ENCODE measurements at regions not wholly inside any gene's neighbourhood (a gene's known extent, or its start where the extent isn't known, plus 50 kb on each side); places are given as distances from the start of the nearest gene placed in this dataset.

DNA sequence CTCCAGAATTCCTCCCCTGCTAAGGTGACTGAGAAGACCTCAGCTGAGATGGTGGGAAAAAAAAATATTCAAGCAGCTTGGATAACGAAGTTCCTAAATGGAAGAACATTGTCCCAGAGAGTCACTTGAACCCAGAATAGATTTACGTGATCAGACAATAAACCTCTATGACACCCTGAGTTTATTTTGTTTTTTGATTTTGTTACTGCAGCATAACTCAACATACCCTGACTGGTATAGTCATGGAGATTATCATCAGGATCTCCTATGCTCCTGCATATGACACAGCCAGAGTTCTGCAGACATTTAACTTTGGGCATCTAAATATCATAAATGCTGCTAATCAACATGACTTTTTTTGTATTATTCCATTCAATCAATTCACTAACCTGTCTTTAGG lies 282.9 kb downstream of the RASEF start:
- ATAC-seq, result no peak
- no peaks in the 10 kb centered on the region for H3K36me3 ChIP-seq (ENCODE audit: control insufficient read depth in 1 of 2, insufficient read depth in 2 of 2, low read length in 2 of 2)
- no peak overlapping the region for H3K4me3 ChIP-seq (replicated peaks in 1 of 2; ENCODE audit: low read depth in 1 of 2, low read length in 2 of 2)
- POLR2A ChIA-PET, result no interaction called here
- H3K9me3 ChIP-seq (ENCODE audit: control insufficient read depth in 1 of 2, insufficient read depth in 1 of 2, low read depth in 1 of 2, low read length in 2 of 2), result peaks cover 0 to 12% of the 10 kb centered on the region in 2 experiments; a peak in 1 of 4 replicates
- no peaks in the 10 kb centered on the region for H3K79me2 ChIP-seq (ENCODE audit: insufficient read depth, low read length)
- DNase-seq (ENCODE audit: low read depth, low spot score), result no peak
- H3K4me2 ChIP-seq (ENCODE audit: low read length), result no peak overlapping the region
- intact Hi-C loops (cut with micrococcal nuclease), result no loop called here
- H3K9ac ChIP-seq (ENCODE audit: low read length), result no peak overlapping the region
- H3K27ac ChIP-seq (ENCODE audit: low read depth, low read length), result no peak overlapping the region
- H3K9me2 ChIP-seq (ENCODE audit: insufficient read depth), result no peaks in the 10 kb centered on the region
- CTCF ChIA-PET, result no interaction called here
- TF ChIP-seq, protein P1, sequence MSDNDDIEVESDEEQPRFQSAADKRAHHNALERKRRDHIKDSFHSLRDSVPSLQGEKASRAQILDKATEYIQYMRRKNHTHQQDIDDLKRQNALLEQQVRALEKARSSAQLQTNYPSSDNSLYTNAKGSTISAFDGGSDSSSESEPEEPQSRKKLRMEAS (IDR thresholded peaks at IDR 0.05), result no peak
- TF ChIP-seq ELF1 (IDR thresholded peaks at IDR 0.05; ENCODE audit: borderline replicate concordance, low read depth) (no peak), RAD21 (IDR thresholded peaks at IDR 0.05; ENCODE audit: low read depth) (no peak), YY1 (IDR thresholded peaks at IDR 0.05; ENCODE audit: extremely low read depth, insufficient replicate concordance, low read depth, low read length) (no peak), ZNF274 (IDR thresholded peaks at IDR 0.05; ENCODE audit: low read depth, low read length) (no peak), POLR2A (IDR thresholded peaks at IDR 0.05; ENCODE audit: borderline replicate concordance, extremely low read depth, insufficient read depth, insufficient read length) (no peak), SIN3A (IDR thresholded peaks at IDR 0.05; ENCODE audit: low read depth) (no peak), EGR1 (IDR thresholded peaks at IDR 0.05; ENCODE audit: low read depth) (no peak), EZH2 (IDR thresholded peaks at IDR 0.05) (no peak), ZFX (IDR thresholded peaks at IDR 0.05) (no peak), SRF (IDR thresholded peaks at IDR 0.05; ENCODE audit: low read depth) (no peak)
- TF ChIP-seq, protein P2, sequence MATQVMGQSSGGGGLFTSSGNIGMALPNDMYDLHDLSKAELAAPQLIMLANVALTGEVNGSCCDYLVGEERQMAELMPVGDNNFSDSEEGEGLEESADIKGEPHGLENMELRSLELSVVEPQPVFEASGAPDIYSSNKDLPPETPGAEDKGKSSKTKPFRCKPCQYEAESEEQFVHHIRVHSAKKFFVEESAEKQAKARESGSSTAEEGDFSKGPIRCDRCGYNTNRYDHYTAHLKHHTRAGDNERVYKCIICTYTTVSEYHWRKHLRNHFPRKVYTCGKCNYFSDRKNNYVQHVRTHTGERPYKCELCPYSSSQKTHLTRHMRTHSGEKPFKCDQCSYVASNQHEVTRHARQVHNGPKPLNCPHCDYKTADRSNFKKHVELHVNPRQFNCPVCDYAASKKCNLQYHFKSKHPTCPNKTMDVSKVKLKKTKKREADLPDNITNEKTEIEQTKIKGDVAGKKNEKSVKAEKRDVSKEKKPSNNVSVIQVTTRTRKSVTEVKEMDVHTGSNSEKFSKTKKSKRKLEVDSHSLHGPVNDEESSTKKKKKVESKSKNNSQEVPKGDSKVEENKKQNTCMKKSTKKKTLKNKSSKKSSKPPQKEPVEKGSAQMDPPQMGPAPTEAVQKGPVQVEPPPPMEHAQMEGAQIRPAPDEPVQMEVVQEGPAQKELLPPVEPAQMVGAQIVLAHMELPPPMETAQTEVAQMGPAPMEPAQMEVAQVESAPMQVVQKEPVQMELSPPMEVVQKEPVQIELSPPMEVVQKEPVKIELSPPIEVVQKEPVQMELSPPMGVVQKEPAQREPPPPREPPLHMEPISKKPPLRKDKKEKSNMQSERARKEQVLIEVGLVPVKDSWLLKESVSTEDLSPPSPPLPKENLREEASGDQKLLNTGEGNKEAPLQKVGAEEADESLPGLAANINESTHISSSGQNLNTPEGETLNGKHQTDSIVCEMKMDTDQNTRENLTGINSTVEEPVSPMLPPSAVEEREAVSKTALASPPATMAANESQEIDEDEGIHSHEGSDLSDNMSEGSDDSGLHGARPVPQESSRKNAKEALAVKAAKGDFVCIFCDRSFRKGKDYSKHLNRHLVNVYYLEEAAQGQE (IDR thresholded peaks at IDR 0.05; ENCODE audit: low read depth), result no peak
- TF ChIP-seq, protein P3, sequence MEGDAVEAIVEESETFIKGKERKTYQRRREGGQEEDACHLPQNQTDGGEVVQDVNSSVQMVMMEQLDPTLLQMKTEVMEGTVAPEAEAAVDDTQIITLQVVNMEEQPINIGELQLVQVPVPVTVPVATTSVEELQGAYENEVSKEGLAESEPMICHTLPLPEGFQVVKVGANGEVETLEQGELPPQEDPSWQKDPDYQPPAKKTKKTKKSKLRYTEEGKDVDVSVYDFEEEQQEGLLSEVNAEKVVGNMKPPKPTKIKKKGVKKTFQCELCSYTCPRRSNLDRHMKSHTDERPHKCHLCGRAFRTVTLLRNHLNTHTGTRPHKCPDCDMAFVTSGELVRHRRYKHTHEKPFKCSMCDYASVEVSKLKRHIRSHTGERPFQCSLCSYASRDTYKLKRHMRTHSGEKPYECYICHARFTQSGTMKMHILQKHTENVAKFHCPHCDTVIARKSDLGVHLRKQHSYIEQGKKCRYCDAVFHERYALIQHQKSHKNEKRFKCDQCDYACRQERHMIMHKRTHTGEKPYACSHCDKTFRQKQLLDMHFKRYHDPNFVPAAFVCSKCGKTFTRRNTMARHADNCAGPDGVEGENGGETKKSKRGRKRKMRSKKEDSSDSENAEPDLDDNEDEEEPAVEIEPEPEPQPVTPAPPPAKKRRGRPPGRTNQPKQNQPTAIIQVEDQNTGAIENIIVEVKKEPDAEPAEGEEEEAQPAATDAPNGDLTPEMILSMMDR (IDR thresholded peaks at IDR 0.05 in 2 of 3, conservative IDR thresholded peaks at IDR 0.05 in 1 of 3; ENCODE audit: borderline replicate concordance in 1 of 3, insufficient read depth in 1 of 3, low read depth in 2 of 3, low read length in 2 of 3), result no peak
- TF ChIP-seq, protein P4, sequence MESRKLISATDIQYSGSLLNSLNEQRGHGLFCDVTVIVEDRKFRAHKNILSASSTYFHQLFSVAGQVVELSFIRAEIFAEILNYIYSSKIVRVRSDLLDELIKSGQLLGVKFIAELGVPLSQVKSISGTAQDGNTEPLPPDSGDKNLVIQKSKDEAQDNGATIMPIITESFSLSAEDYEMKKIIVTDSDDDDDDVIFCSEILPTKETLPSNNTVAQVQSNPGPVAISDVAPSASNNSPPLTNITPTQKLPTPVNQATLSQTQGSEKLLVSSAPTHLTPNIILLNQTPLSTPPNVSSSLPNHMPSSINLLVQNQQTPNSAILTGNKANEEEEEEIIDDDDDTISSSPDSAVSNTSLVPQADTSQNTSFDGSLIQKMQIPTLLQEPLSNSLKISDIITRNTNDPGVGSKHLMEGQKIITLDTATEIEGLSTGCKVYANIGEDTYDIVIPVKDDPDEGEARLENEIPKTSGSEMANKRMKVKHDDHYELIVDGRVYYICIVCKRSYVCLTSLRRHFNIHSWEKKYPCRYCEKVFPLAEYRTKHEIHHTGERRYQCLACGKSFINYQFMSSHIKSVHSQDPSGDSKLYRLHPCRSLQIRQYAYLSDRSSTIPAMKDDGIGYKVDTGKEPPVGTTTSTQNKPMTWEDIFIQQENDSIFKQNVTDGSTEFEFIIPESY (IDR thresholded peaks at IDR 0.05; ENCODE audit: extremely low read depth, insufficient replicate concordance, low read length), result no peak
- BruUV-seq (replicated peaks), result no TSS peak
- H4K20me1 ChIP-seq (ENCODE audit: insufficient read depth), result no peaks in the 10 kb centered on the region
- RAD21 ChIA-PET (ENCODE audit: low non-redundant PET in 1 of 2, low total read pairs in 2 of 2, uncharacterized antibody in 2 of 2, unreplicated experiment in 2 of 2), result no interaction called here
- H3K4me1 ChIP-seq (ENCODE audit: control insufficient read depth in 1 of 2, insufficient read depth in 2 of 2, low read length in 2 of 2), result no peaks in the 10 kb centered on the region
- H2AFZ ChIP-seq (ENCODE audit: low read depth, low read length, poor library complexity, severe bottlenecking), result no peak overlapping the region
- no peaks in the 10 kb centered on the region for H3K27me3 ChIP-seq (ENCODE audit: insufficient read depth, low read length)
